ENCODE measurements at regions not wholly inside any gene's neighbourhood (a gene's known extent, or its start where the extent isn't known, plus 50 kb on each side); places are given as distances from the start of the nearest gene placed in this dataset.

DNA sequence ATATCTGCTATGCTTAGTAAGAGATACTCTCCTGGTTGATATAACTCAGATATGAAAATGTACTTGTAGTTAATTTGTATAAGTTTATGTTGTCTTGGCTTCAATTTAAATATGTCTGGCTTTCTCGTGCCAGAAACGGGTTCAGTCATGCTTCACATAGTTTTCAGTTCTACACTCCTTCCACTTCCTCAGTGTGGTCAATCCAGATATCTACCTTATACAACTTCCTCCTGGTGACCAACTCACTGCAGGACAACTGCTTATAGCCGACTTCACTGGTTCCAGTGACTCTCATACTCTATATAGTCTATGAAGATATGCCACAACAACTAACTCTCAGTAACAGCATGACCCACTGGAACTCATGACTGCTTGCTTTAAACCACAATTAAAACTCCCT, 690.4 kb downstream of the SLCO4C1 start:
- TF ChIP-seq, protein P1, sequence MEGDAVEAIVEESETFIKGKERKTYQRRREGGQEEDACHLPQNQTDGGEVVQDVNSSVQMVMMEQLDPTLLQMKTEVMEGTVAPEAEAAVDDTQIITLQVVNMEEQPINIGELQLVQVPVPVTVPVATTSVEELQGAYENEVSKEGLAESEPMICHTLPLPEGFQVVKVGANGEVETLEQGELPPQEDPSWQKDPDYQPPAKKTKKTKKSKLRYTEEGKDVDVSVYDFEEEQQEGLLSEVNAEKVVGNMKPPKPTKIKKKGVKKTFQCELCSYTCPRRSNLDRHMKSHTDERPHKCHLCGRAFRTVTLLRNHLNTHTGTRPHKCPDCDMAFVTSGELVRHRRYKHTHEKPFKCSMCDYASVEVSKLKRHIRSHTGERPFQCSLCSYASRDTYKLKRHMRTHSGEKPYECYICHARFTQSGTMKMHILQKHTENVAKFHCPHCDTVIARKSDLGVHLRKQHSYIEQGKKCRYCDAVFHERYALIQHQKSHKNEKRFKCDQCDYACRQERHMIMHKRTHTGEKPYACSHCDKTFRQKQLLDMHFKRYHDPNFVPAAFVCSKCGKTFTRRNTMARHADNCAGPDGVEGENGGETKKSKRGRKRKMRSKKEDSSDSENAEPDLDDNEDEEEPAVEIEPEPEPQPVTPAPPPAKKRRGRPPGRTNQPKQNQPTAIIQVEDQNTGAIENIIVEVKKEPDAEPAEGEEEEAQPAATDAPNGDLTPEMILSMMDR (conservative IDR thresholded peaks at IDR 0.05; ENCODE audit: low read depth, low read length): no peak
- no peak overlapping the region for H3K4me3 ChIP-seq (ENCODE audit: low read depth, low read length)
- DNase-seq (ENCODE audit: low read depth): no peak

DNA sequence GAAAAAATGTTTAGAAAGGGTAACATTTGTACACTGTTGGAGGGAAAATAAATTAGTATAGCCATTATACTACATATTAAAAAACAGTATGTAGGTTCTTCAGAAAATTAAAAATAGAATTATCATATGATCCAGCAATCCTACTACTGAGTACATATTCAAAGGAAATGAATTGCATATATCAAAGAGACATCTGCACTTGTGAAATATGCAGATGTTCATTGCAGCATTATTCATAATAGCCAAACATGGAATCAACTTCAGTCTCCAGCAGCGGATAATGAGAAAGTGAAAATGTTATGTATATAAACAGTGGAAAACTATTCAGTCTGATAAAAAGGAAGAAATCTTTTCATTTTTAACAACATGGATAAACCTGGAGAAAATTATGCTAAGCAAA, 695.5 kb downstream of the SLCO4C1 start:
- DNase-seq (ENCODE audit: low read depth): no peak
- TF ChIP-seq, protein P1 (conservative IDR thresholded peaks at IDR 0.05; ENCODE audit: low read depth, low read length): no peak
- no peak overlapping the region for H3K4me3 ChIP-seq (ENCODE audit: low read depth, low read length)

DNA sequence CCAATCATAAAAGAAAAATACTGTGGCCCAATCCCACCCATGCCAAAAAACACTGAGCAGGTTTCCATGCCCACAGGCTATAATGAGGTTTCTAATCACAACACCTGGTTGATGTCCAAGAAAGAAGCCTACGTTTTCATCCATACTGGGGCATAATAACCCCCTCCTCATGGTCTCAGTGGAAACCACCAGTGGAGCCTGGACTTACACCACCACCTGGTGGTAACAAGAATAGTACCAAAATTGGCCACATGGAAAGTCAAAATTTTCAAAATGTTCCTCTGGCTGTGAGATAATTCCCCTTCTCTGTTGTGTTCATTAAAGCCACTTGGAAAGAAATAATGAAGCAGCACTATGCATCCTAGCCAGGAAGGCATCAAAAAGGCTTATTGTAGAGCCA, 687.3 kb upstream of the ST8SIA4 start:
- no peak for DNase-seq (ENCODE audit: low read depth)
- H3K4me3 ChIP-seq (ENCODE audit: low read depth, low read length): no peak overlapping the region
- TF ChIP-seq, protein P1 (conservative IDR thresholded peaks at IDR 0.05; ENCODE audit: low read depth, low read length): peak; percentile 20

DNA sequence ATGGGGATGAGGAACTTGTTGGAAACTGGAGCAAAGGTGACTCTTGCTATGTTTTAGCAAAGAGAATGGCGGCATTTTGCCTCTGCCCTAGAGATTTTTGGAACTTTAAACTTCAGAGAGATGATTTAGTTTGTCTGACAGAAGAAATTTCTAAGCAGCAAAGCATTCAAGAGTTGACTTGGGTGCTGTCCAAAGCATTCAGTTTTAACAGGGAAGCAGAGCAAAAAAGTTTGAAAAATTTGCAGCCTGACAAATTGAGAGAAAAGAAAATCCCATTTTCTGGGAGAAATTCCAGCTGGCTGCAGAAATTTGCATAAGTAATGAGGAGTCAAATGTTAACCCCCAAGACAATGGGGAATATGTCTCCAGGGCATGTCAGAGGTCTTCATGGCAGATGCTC, 682.3 kb upstream of the ST8SIA4 start:
- no peak for DNase-seq (ENCODE audit: low read depth)
- H3K4me3 ChIP-seq (ENCODE audit: low read depth, low read length): no peak overlapping the region
- TF ChIP-seq, protein P1 (conservative IDR thresholded peaks at IDR 0.05; ENCODE audit: low read depth, low read length): no peak

DNA sequence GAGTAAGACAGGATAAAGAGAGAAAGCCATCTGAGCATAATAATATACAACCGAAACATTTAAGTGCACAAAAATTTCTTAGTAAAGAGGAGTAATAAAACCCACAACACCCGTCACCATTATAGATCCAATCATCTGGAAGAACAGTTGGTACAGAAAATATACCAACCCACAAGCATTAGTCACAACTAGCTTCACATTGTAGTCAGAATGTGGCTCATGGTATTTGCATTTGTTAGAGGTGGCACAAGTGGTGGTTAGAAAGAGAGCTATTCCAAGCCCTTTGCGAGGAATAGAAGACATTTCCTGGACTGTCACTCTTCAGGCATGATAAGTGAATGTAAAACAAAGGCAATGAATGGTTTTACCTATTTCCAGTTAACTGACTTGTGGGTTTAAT, 677.5 kb upstream of the ST8SIA4 start:
- no peak for DNase-seq (ENCODE audit: low read depth)
- TF ChIP-seq, protein P1 (conservative IDR thresholded peaks at IDR 0.05; ENCODE audit: low read depth, low read length): no peak
- H3K4me3 ChIP-seq (ENCODE audit: low read depth, low read length): no peak overlapping the region

DNA sequence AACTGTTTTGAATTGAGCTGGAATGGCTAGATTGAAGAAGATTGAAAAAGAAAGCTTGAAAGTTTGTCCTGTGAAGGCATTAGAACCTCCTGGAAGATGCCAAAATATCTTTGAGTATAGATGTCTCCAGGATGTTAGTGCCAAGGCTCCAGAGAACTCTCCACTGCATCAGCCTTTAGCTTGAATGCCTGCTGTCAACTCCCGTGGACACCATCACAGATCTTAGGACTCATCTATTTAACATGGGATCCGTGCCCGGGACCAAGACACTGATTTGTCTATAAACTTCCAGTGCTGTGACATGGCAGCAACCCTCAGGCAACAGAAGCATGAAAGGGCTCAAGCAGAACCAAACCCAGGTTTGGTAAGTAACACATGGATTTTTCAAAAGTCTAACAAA, 670.9 kb upstream of the ST8SIA4 start:
- H3K4me3 ChIP-seq (ENCODE audit: low read depth, low read length): no peak overlapping the region
- DNase-seq (ENCODE audit: low read depth): no peak
- TF ChIP-seq, protein P1 (conservative IDR thresholded peaks at IDR 0.05; ENCODE audit: low read depth, low read length): no peak

DNA sequence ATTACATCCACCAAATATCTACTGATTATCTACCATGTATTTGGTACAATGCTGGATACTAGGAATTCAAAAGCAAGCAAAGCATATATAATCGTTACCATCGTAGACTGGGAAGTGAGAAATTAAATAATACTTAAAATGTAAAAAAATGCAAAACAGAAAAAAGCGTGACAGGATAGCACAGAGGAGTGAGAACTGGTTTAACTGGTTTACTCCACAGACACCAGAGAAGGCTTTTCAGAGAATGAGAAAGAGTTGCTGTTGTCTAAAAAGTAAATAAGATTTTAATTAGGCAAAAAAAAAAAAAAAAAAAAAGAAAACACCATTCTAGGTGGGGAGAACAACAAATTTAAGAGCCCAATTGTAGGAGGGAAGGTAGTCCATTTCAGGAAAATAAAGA, 657.9 kb upstream of the ST8SIA4 start:
- H3K4me3 ChIP-seq (ENCODE audit: low read depth, low read length): no peak overlapping the region
- no peak for DNase-seq (ENCODE audit: low read depth)
- TF ChIP-seq, protein P1 (conservative IDR thresholded peaks at IDR 0.05; ENCODE audit: low read depth, low read length): no peak
